ENCODE measurements at regions not wholly inside any gene's neighbourhood (a gene's known extent, or its start where the extent isn't known, plus 50 kb on each side); places are given as distances from the start of the nearest gene placed in this dataset.
A peak's percentile ranks its signal among the peaks of the same experiment; 100 is the strongest.

DNA sequence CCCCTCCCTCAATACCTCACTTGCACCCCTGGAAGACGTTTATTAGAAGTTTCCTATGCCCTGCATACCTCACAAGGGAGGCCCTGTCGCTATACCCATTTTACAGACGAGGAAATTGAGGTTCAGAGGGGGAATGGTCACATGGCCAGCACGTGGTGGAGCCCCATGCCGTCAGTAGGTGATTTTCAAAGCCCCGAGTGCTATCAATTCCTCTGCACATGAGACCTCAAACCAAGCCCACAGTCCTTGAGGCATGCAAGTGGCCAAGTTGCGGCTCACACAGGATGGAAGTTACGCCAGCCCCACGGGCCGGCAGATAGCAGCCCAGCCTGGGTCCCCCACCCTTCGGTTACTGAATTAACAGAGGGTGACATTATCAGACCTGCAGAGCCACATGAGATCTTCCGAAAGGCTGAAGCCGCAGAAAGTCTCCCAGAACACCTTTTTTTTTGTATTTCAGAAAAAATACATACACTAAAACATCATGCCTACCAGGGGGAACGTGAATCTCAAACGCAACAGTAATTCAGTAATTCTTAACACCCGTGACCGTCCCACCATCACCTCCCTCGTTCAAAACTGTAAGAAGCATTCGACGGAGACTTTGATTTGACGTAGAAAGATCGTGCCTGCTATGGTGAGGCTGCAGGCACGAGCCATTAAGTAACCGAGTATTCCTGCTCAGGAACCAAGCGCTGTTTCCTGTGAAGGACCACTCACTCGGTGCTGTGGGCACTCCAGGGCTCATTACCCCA, 129.0 kb downstream of the RFLNA start:
- peaks cover 54% of the 10 kb centered on the region for H3K36me3 ChIP-seq
- no peak for DNase-seq
- H3K4me3 ChIP-seq, result peak overlapping the region; percentile 21
- H3K4me1 ChIP-seq, result peaks cover 47% of the 10 kb centered on the region
- intact Hi-C loops (cut with DNase I), result no loop called here
- no peak for ATAC-seq
- peak overlapping the region; percentile 91 for H3K27ac ChIP-seq
- H3K27me3 ChIP-seq, result no peaks in the 10 kb centered on the region
- no peaks in the 10 kb centered on the region for H3K9me3 ChIP-seq
- TF ChIP-seq, protein P1, sequence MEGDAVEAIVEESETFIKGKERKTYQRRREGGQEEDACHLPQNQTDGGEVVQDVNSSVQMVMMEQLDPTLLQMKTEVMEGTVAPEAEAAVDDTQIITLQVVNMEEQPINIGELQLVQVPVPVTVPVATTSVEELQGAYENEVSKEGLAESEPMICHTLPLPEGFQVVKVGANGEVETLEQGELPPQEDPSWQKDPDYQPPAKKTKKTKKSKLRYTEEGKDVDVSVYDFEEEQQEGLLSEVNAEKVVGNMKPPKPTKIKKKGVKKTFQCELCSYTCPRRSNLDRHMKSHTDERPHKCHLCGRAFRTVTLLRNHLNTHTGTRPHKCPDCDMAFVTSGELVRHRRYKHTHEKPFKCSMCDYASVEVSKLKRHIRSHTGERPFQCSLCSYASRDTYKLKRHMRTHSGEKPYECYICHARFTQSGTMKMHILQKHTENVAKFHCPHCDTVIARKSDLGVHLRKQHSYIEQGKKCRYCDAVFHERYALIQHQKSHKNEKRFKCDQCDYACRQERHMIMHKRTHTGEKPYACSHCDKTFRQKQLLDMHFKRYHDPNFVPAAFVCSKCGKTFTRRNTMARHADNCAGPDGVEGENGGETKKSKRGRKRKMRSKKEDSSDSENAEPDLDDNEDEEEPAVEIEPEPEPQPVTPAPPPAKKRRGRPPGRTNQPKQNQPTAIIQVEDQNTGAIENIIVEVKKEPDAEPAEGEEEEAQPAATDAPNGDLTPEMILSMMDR (IDR thresholded peaks at IDR 0.05), result no peak

DNA sequence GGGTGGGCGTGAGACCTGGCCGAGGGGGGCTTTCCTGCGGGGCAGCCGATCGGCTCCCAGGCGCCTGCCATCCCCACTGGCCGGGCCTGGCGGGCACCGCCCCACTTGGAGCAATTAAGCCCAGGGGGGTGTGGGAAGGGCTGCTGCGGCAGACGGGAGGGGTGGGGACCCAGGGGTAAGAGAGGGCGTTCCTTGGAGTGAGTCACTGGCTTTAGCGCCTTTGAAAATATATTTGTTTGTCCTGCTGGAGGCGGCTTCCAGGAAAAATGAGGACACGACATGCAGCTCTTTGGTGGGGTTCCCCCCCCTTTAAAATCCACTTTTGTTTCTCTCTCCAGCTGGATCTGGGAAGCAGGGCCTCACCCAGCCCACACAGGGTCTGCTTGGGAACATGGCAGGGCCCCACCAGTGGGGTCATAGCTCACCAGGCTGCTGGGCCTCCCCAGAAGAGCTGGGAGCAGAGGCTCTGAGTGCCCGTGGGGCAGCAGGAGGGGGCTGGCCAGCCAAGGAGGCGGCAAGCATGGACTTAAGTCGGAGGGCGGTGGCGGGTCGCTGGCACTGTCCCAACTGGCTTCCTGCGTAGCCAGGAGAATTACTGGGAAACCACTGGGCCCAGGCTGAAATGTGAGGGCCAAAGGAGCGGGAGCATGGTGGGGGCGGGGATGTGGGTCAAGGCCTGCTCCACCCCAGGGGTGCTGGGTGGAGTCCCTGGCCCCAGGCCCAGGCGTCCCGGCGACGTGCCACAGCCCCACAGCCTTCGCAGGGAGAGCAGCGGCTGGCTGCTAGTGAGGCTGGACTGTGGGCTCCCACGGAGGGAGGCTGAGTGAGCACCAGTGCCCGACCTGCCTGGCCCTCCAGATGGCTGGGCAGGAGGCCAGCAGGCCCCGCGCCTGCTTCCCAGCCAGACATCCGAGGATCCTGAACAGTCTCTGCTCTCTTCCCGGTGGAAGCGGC, 128.0 kb downstream of the RFLNA start:
- H3K27ac ChIP-seq, result peak overlapping the region; percentile 91
- H3K36me3 ChIP-seq, result peaks cover 64% of the 10 kb centered on the region
- no peaks in the 10 kb centered on the region for H3K9me3 ChIP-seq
- no peaks in the 10 kb centered on the region for H3K27me3 ChIP-seq
- DNase-seq, result peak; percentile 93
- ATAC-seq, result peak; percentile 82
- TF ChIP-seq, protein P1 (IDR thresholded peaks at IDR 0.05), result no peak
- peaks cover 37% of the 10 kb centered on the region for H3K4me1 ChIP-seq
- peak overlapping the region; percentile 21 for H3K4me3 ChIP-seq
- intact Hi-C loops (cut with DNase I), result no loop called here

DNA sequence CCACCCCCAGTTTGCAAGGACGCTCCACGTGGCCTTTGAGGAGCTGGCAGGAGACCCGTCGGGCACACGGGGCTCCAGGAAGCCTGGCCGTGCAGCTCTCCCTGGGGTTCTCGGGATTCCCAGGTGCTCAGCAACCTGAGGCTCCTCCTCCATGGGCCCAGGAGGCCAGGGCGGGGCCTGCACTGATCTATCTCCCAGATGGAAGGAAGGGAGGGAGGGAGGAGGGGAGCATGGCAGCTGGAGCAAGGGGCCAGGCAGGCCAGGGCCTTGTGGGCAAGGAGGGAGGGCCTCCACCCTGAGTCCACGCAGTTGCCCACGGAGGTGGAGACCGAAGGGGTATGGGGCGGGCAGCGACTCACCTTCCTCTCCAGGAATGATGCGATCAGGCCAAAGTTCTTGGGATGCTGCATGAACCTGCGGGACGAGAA, 127.3 kb downstream of the RFLNA start:
- intact Hi-C loops (cut with DNase I), result no loop called here
- peak; percentile 66 for ATAC-seq

DNA sequence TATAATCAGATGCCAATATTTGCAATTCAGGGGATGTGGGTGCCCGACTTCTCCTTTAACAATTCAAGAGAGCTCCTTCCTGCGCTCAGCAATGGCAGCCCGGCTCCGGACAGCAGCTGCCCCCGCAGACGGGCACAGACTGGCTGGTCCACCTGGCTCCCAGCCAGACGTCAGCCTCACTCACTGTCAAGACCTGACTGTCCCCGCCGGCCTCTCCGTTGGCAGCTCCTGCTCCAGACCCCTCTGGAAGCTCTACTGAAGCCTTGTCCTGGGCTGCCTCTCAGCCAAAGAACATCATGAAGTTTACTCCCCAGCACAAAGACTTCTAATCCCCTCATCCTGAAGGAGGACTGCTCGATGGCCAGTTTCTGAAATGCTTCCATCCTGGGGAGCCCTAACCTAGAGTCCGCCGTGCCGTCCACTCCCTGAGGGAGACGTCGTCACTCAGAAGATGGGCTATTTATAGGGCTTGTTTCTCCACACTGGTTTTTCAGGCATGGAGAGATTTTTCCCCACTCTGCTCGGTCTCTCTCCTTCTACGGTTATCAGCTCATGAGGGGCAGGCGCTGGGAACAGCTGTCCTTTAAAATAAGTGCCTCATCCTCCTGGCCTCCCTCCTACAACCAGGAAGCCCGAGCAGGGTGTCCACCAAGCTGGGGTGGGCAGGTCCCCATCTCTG, 126.2 kb downstream of the RFLNA start:
- peaks cover 61% of the 10 kb centered on the region for H3K36me3 ChIP-seq
- DNase-seq, result no peak
- H3K27me3 ChIP-seq, result no peaks in the 10 kb centered on the region
- peak overlapping the region; percentile 91 for H3K27ac ChIP-seq
- H3K4me1 ChIP-seq, result peaks cover 26% of the 10 kb centered on the region
- TF ChIP-seq, protein P1 (IDR thresholded peaks at IDR 0.05), result no peak
- H3K4me3 ChIP-seq, result peak overlapping the region; percentile 3
- intact Hi-C loops (cut with DNase I), result no loop called here
- ATAC-seq, result no peak
- no peaks in the 10 kb centered on the region for H3K9me3 ChIP-seq

More for the DNA sequence above, 127.3 kb downstream of the RFLNA start:
- no peaks in the 10 kb centered on the region for H3K9me3 ChIP-seq
- peak overlapping the region; percentile 91 for H3K27ac ChIP-seq
- H3K4me1 ChIP-seq, result peaks cover 32% of the 10 kb centered on the region
- peak overlapping the region; percentile 19 for H3K4me3 ChIP-seq
- H3K36me3 ChIP-seq, result peaks cover 71% of the 10 kb centered on the region
- TF ChIP-seq, protein P1 (IDR thresholded peaks at IDR 0.05), result no peak
- peak; percentile 81 for DNase-seq
- H3K27me3 ChIP-seq, result no peaks in the 10 kb centered on the region
